ENCODE measurements at regions not wholly inside any gene's neighbourhood (a gene's known extent, or its start where the extent isn't known, plus 50 kb on each side); places are given as distances from the start of the nearest gene placed in this dataset.
"Not testable (repeated sequence)": the region's sequence is repeated elsewhere in the genome, so short reads cannot be mapped to it uniquely, and the experiment has no call there.

GRCh38 chr6:27550692-27551091, 77.8 kb upstream of the ZNF184 start:
- Mint-ChIP-seq H3K27ac (no peak overlapping the region), H3K4me3 (no peak overlapping the region), H3K4me1 (peaks cover 33% of the 10 kb centered on the region), H3K36me3 (ENCODE audit: low read depth) (peaks cover 16% of the 10 kb centered on the region), H3K9me3 (peaks cover 4% of the 10 kb centered on the region), H3K27me3 (peaks cover 64% of the 10 kb centered on the region)
- ChIA-PET CTCF (interaction anchor here (0.6 kb wide), 1 partner anchor 1456 kb away, joined by 3 read pairs; no protein-coding TSS in a partner anchor), POLR2A (no interaction called here)
- DNase-seq = no peak

GRCh38 chr6:27549241-27549598, 76.3 kb upstream of the ZNF184 start:
- POLR2A ChIA-PET, H3K27ac Mint-ChIP-seq, CTCF ChIA-PET, H3K9me3 Mint-ChIP-seq, DNase-seq, H3K4me3 Mint-ChIP-seq: not testable (repeated sequence)
- Mint-ChIP-seq H3K27me3 (peaks cover 74% of the 10 kb centered on the region), H3K36me3 (ENCODE audit: low read depth) (peaks cover 19% of the 10 kb centered on the region), H3K4me1 (peaks cover 46% of the 10 kb centered on the region)

- DNase-seq = peak; percentile 29
- H3K9me3 Mint-ChIP-seq = peaks cover 9% of the 10 kb centered on the region
- POLR2A ChIA-PET = no interaction called here
- H3K4me3 Mint-ChIP-seq = peak overlapping the region; percentile 28
- H3K36me3 Mint-ChIP-seq (ENCODE audit: low read depth) = peaks cover 19% of the 10 kb centered on the region
- no peak overlapping the region for H3K27ac Mint-ChIP-seq
- CTCF ChIA-PET = no interaction called here
- H3K27me3 Mint-ChIP-seq = peaks cover 72% of the 10 kb centered on the region
- peaks cover 31% of the 10 kb centered on the region for H3K4me1 Mint-ChIP-seq
Observed at GRCh38 chr6:27547157-27548075, 74.5 kb upstream of the ZNF184 start.

- peaks cover 19% of the 10 kb centered on the region for H3K36me3 Mint-ChIP-seq (ENCODE audit: low read depth)
- H3K27me3 Mint-ChIP-seq = peaks cover 80% of the 10 kb centered on the region
- H3K4me1 Mint-ChIP-seq = peaks cover 30% of the 10 kb centered on the region
- no peak overlapping the region for H3K27ac Mint-ChIP-seq
- ChIA-PET POLR2A (no interaction called here), CTCF (no interaction called here)
- H3K4me3 Mint-ChIP-seq = no peak overlapping the region
- peaks cover 9% of the 10 kb centered on the region for H3K9me3 Mint-ChIP-seq
- no peak for DNase-seq
Observed at GRCh38 chr6:27546522-27546921, 73.6 kb upstream of the ZNF184 start.

GRCh38 chr6:27545271-27546046, 72.6 kb upstream of the ZNF184 start:
- POLR2A ChIA-PET = no interaction called here
- H3K36me3 Mint-ChIP-seq (ENCODE audit: low read depth) = peaks cover 19% of the 10 kb centered on the region
- CTCF ChIA-PET = interaction anchor here (0.8 kb wide), 1 partner anchor 239 kb away, joined by 3 read pairs; no protein-coding TSS in a partner anchor
- H3K4me1 Mint-ChIP-seq = peaks cover 30% of the 10 kb centered on the region
- peak; percentile 30 for DNase-seq
- H3K4me3 Mint-ChIP-seq = peak overlapping the region; percentile 40
- peaks cover 82% of the 10 kb centered on the region for H3K27me3 Mint-ChIP-seq
- no peak overlapping the region for H3K27ac Mint-ChIP-seq
- H3K9me3 Mint-ChIP-seq = peaks cover 9% of the 10 kb centered on the region

GRCh38 chr6:27544612-27545260, 71.8 kb upstream of the ZNF184 start:
- Mint-ChIP-seq H3K4me1 (peaks cover 30% of the 10 kb centered on the region), H3K4me3 (peak overlapping the region; percentile 40), H3K36me3 (ENCODE audit: low read depth) (peaks cover 19% of the 10 kb centered on the region), H3K27ac (no peak overlapping the region), H3K9me3 (peaks cover 9% of the 10 kb centered on the region), H3K27me3 (peaks cover 80% of the 10 kb centered on the region)
- no peak for DNase-seq
- CTCF ChIA-PET = no interaction called here
- POLR2A ChIA-PET = no interaction called here

GRCh38 chr6:27544135-27544534, 71.2 kb upstream of the ZNF184 start:
- Mint-ChIP-seq H3K36me3 (ENCODE audit: low read depth) (peaks cover 19% of the 10 kb centered on the region), H3K4me1 (peaks cover 30% of the 10 kb centered on the region), H3K27me3 (peaks cover 81% of the 10 kb centered on the region)
- H3K9me3 Mint-ChIP-seq, DNase-seq, H3K4me3 Mint-ChIP-seq, POLR2A ChIA-PET, CTCF ChIA-PET, H3K27ac Mint-ChIP-seq: not testable (repeated sequence)

GRCh38 chr6:27542485-27542884, 69.6 kb upstream of the ZNF184 start:
- no peak for DNase-seq
- Mint-ChIP-seq H3K27ac (no peak overlapping the region), H3K4me3 (no peak overlapping the region), H3K4me1 (peaks cover 22% of the 10 kb centered on the region), H3K36me3 (ENCODE audit: low read depth) (peaks cover 18% of the 10 kb centered on the region), H3K9me3 (peaks cover 9% of the 10 kb centered on the region), H3K27me3 (peaks cover 77% of the 10 kb centered on the region)
- CTCF ChIA-PET = no interaction called here
- POLR2A ChIA-PET = no interaction called here

- DNase-seq = no peak
- peaks cover 7% of the 10 kb centered on the region for H3K9me3 Mint-ChIP-seq
- H3K27ac Mint-ChIP-seq = no peak overlapping the region
- H3K4me1 Mint-ChIP-seq = peaks cover 18% of the 10 kb centered on the region
- ChIA-PET CTCF (no interaction called here), POLR2A (no interaction called here)
- H3K36me3 Mint-ChIP-seq (ENCODE audit: low read depth) = peaks cover 12% of the 10 kb centered on the region
- no peak overlapping the region for H3K4me3 Mint-ChIP-seq
- H3K27me3 Mint-ChIP-seq = peaks cover 75% of the 10 kb centered on the region
Observed at GRCh38 chr6:27541933-27542297, 69.0 kb upstream of the ZNF184 start.

GRCh38 chr6:27541212-27541932, 68.5 kb upstream of the ZNF184 start:
- Mint-ChIP-seq H3K9me3 (peaks cover 7% of the 10 kb centered on the region), H3K27ac (no peak overlapping the region), H3K27me3 (peaks cover 70% of the 10 kb centered on the region), H3K4me3 (no peak overlapping the region), H3K36me3 (ENCODE audit: low read depth) (peaks cover 8% of the 10 kb centered on the region), H3K4me1 (peaks cover 15% of the 10 kb centered on the region)
- ChIA-PET POLR2A (no interaction called here), CTCF (interaction anchor here (0.6 kb wide), 1 partner anchor 258 kb away, joined by 3 read pairs; no protein-coding TSS in a partner anchor)
- DNase-seq = no peak

- Mint-ChIP-seq H3K27me3 (peaks cover 58% of the 10 kb centered on the region), H3K4me3 (no peak overlapping the region), H3K36me3 (ENCODE audit: low read depth) (peaks cover 2% of the 10 kb centered on the region), H3K9me3 (peaks cover 5% of the 10 kb centered on the region), H3K27ac (no peak overlapping the region), H3K4me1 (peaks cover 2% of the 10 kb centered on the region)
- ChIA-PET POLR2A (no interaction called here), CTCF (no interaction called here)
- DNase-seq = no peak
Observed at GRCh38 chr6:27539551-27539950, 66.6 kb upstream of the ZNF184 start.

- DNase-seq = no peak
- Mint-ChIP-seq H3K27ac (no peak overlapping the region), H3K4me1 (no peaks in the 10 kb centered on the region), H3K36me3 (ENCODE audit: low read depth) (no peaks in the 10 kb centered on the region), H3K9me3 (no peaks in the 10 kb centered on the region), H3K27me3 (peaks cover 40% of the 10 kb centered on the region), H3K4me3 (no peak overlapping the region)
- ChIA-PET POLR2A (no interaction called here), CTCF (no interaction called here)
Observed at GRCh38 chr6:27532820-27533538, 60.1 kb upstream of the ZNF184 start.

Measured in activated CD4-positive, alpha-beta memory T cell treated with anti-CD3 and anti-CD28 coated beads, Interleukin-2, amount 10 ng/mL, durations not matched to agents 7 days and 5 days (primary cell).